Mesothelial cell of epicardium (in vitro differentiated cells): ENCODE measurements at regions not wholly inside any gene's neighbourhood (a gene's known extent, or its start where the extent isn't known, plus 50 kb on each side); places are given as distances from the start of the nearest gene placed in this dataset.

Source experiments
- DNase-seq, 2 experiments: peaks; one replicate each; pipeline ENCODE4 v3.0.0; 2021; ENCODE audit warnings: low spot score in 2 of 2; ENCODE audit not compliant: unreplicated experiment in 2 of 2
- H3K27ac Mint-ChIP-seq: 2 replicates; pipeline ENCODE4 v1.8.0; 2021; ENCODE audit warnings: mixed read lengths
- H3K27me3 Mint-ChIP-seq: 2 replicates; pipeline ENCODE4 v1.8.0; 2021; ENCODE audit warnings: low read depth, mixed read lengths
- H3K36me3 Mint-ChIP-seq: 2 replicates; pipeline ENCODE4 v1.8.0; 2021; ENCODE audit warnings: mixed read lengths
- H3K4me1 Mint-ChIP-seq: 2 replicates; pipeline ENCODE4 v1.8.0; 2021; ENCODE audit warnings: mixed read lengths
- H3K4me3 Mint-ChIP-seq: 2 replicates; pipeline ENCODE4 v1.8.0; 2021; ENCODE audit warnings: mild to moderate bottlenecking, moderate library complexity, mixed read lengths
- H3K9me3 Mint-ChIP-seq: 2 replicates; pipeline ENCODE4 v1.8.0; 2021; ENCODE audit warnings: mixed read lengths
- CTCF ChIP-seq: fragments of 200-600 bp; sonication (generic); IDR thresholded peaks from one replicate; pipeline ENCODE4 v1.5.0; 2021; ENCODE audit warnings: antibody characterized with exemption; ENCODE audit not compliant: unreplicated experiment

- Mint-ChIP-seq H3K36me3 (peaks cover 2% of the 10 kb centered on the region), H3K27me3 (peaks cover 1% of the 10 kb centered on the region), H3K4me3 (no peak overlapping the region), H3K9me3 (peaks cover 20% of the 10 kb centered on the region), H3K27ac (no peak overlapping the region), H3K4me1 (no peaks in the 10 kb centered on the region)
- TF ChIP-seq CTCF, result no peak
- no peak for DNase-seq
Observed at GRCh38 chr2:122412360-122412759, 656.9 kb downstream of the TSN start.

- TF ChIP-seq CTCF, result no peak
- peaks cover 8% of the 10 kb centered on the region for H3K27me3 Mint-ChIP-seq
- H3K36me3 Mint-ChIP-seq, result peaks cover 2% of the 10 kb centered on the region
- DNase-seq, result no peak
- no peaks in the 10 kb centered on the region for H3K4me1 Mint-ChIP-seq
- no peak overlapping the region for H3K4me3 Mint-ChIP-seq
- H3K27ac Mint-ChIP-seq, result no peak overlapping the region
- H3K9me3 Mint-ChIP-seq, result peaks cover 18% of the 10 kb centered on the region
Observed at GRCh38 chr2:122414902-122415301, 659.5 kb downstream of the TSN start.

DNA sequence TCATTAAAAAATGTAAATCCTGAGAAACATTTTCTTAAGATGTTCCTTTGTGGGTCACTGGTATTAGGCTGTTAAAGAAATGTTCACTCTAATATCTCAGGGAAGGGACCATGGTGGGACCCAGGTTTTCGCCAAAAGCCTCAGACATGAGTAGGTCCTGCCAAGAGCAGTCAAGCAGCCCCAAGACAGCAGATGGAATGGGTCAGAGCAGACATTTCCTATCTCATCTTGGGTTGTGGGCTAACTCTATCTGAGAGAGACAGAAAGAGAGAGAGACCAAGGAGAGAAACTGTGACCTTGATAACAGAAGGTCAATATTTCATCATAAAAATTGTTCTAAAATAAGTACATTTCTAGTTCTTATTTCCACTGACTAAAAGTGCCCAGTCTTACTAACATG, 661.7 kb downstream of the TSN start:
- TF ChIP-seq CTCF, result no peak
- Mint-ChIP-seq H3K36me3 (no peaks in the 10 kb centered on the region), H3K27ac (no peak overlapping the region), H3K4me1 (no peaks in the 10 kb centered on the region), H3K9me3 (peaks cover 5% of the 10 kb centered on the region), H3K27me3 (peaks cover 8% of the 10 kb centered on the region), H3K4me3 (no peak overlapping the region)
- DNase-seq, result no peak

DNA sequence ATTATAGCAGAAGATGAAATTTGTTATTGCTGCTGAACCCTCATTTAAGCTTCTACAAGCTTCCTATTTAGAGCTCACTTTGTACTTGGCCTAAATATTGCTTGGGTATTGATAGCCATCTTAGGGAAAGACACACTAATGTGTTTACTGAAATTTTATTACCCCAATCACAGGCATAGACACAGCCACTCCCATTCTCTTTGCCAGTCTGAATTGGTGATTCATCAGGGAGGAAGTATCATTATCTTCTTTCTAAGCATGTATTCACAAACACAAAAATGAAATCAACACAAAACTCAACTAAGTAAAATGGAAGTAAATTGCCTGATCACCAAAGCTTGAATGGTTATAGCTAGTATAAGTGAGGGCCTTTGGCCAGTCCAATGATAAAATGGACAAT, 666.3 kb downstream of the TSN start:
- no peak for DNase-seq
- no peak for TF ChIP-seq CTCF
- H3K4me1 Mint-ChIP-seq, result peaks cover 7% of the 10 kb centered on the region
- H3K27ac Mint-ChIP-seq, result no peak overlapping the region
- peaks cover 4% of the 10 kb centered on the region for H3K9me3 Mint-ChIP-seq
- no peaks in the 10 kb centered on the region for H3K36me3 Mint-ChIP-seq
- no peak overlapping the region for H3K4me3 Mint-ChIP-seq
- peaks cover 9% of the 10 kb centered on the region for H3K27me3 Mint-ChIP-seq

GRCh38 chr2:122422384-122422991, 667.0 kb downstream of the TSN start:
- no peak overlapping the region for H3K27ac Mint-ChIP-seq
- H3K36me3 Mint-ChIP-seq, result no peaks in the 10 kb centered on the region
- H3K4me3 Mint-ChIP-seq, result no peak overlapping the region
- peaks cover 7% of the 10 kb centered on the region for H3K4me1 Mint-ChIP-seq
- peaks cover 4% of the 10 kb centered on the region for H3K9me3 Mint-ChIP-seq
- no peak for TF ChIP-seq CTCF
- H3K27me3 Mint-ChIP-seq, result peaks cover 10% of the 10 kb centered on the region
- DNase-seq, result no peak

DNA sequence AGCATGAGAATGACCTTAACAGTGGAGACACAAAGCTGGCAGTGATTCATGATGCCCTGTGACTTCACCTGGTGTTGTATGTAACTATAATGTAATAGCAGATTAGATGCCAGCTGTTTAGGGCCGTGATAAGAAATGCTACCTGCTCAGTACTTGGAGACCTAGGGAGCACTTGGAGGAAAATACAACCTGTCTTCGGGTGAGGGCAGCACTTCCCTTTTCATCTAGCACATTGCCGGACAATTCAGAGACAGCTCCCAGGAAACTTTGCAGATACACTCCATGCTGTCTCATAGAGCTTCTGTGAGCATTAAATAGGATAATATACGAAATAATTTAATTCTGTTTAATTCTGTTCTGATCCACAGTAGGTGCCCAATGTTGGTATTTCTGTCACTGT, 668.5 kb downstream of the TSN start:
- H3K4me1 Mint-ChIP-seq, result peaks cover 7% of the 10 kb centered on the region
- no peak overlapping the region for H3K4me3 Mint-ChIP-seq
- no peaks in the 10 kb centered on the region for H3K36me3 Mint-ChIP-seq
- H3K27me3 Mint-ChIP-seq, result peaks cover 7% of the 10 kb centered on the region
- H3K27ac Mint-ChIP-seq, result no peak overlapping the region
- DNase-seq, result no peak
- no peak for TF ChIP-seq CTCF
- H3K9me3 Mint-ChIP-seq, result no peaks in the 10 kb centered on the region
